SK-N-MC (cell line): ENCODE measurements at regions not wholly inside any gene's neighbourhood (a gene's known extent, or its start where the extent isn't known, plus 50 kb on each side); places are given as distances from the start of the nearest gene placed in this dataset.

Experiments used
- EZH2 ChIP-seq: fragments of 200-600 bp; sonication (generic); IDR thresholded peaks from one replicate; pipeline ENCODE4 v1.6.1; 2017; ENCODE audit warnings: antibody characterized with exemption
- FOXP2 ChIP-seq: optimal IDR thresholded peaks from 2 replicates; pipeline ENCODE3; 2011; ENCODE audit warnings: mild to moderate bottlenecking, moderate library complexity; ENCODE audit not compliant: insufficient read depth; ENCODE audit errors: extremely low read length, control extremely low read depth
- POLR2AphosphoS5 ChIP-seq: IDR thresholded peaks from 2 replicates; pipeline ENCODE4 v1.6.1; 2012; ENCODE audit warnings: mild to moderate bottlenecking, low read depth, low read length, borderline replicate concordance

DNA sequence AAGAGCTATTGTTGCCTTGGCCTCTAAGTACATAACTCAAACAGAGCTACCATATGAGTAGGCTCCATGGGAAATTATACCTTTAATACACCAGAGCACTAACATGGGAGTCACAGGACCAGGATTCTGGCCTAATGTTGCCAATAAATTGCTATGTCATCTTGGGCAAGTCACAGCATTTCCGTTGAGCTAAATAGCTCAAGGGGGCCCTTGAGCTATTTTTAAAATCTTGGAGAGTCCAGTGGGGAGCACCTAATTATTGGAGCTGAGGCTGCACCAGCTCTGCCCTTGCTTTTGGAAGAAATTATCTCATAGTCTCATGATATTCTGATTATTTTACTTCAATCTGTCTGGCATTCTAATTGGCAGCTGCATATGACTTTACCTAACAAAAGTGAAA, 350.8 kb downstream of the ENC1 start:
- TF ChIP-seq POLR2AphosphoS5 (no peak), EZH2 (no peak), FOXP2 (no peak)
